ENCODE measurements at regions not wholly inside any gene's neighbourhood (a gene's known extent, or its start where the extent isn't known, plus 50 kb on each side); places are given as distances from the start of the nearest gene placed in this dataset.

- TF ChIP-seq EZH2 (optimal IDR thresholded peaks at IDR 0.05; ENCODE audit: low read depth, low read length) (no peak), CTCF (IDR thresholded peaks at IDR 0.05; ENCODE audit: low read length) (no peak)
Measured at GRCh38 chr3:159664006-159664405, 324.6 kb upstream of the IL12A start.

Measured in MM.1S (cell line).